GM12878 (cell line): ENCODE measurements at regions not wholly inside any gene's neighbourhood (a gene's known extent, or its start where the extent isn't known, plus 50 kb on each side); places are given as distances from the start of the nearest gene placed in this dataset.

ENCODE experiments used
- NFXL1 ChIP-seq: fragments of 450-650 bp; IDR thresholded peaks from 2 replicates; pipeline ENCODE4 v1.6.1; 2017; ENCODE audit warnings: antibody characterized with exemption, mild to moderate bottlenecking, borderline replicate concordance
- RELA ChIP-seq: fragments of 450-650 bp; IDR thresholded peaks from 2 replicates; pipeline ENCODE4 v1.8.0; 2014; ENCODE audit warnings: borderline replicate concordance; ENCODE audit not compliant: partially characterized antibody
- RFX5 ChIP-seq: IDR thresholded peaks from 2 replicates; pipeline ENCODE4 v1.6.1; 2011; ENCODE audit warnings: low read depth, low read length, improper control_type of control experiment
- SUZ12 ChIP-seq: fragments of 200-600 bp; sonication (generic); IDR thresholded peaks from one replicate; pipeline ENCODE4 v1.6.1; 2018; ENCODE audit warnings: antibody characterized with exemption, mild to moderate bottlenecking; ENCODE audit not compliant: unreplicated experiment
- TAF1 ChIP-seq: IDR thresholded peaks from 2 replicates; pipeline ENCODE4 v1.6.1; 2011; ENCODE audit warnings: mild to moderate bottlenecking, low read depth, low read length, borderline replicate concordance
- ZNF217 ChIP-seq: fragments of 450-650 bp; IDR thresholded peaks from 2 replicates; pipeline ENCODE4 v1.6.1; 2017; ENCODE audit warnings: antibody characterized with exemption, mild to moderate bottlenecking
- TF ChIP-seq, protein P1 (sequence below): IDR thresholded peaks from 2 replicates; pipeline ENCODE4 v1.6.1; 2011; ENCODE audit warnings: low read depth, mild to moderate bottlenecking, low read length, moderate library complexity, borderline replicate concordance; ENCODE audit errors: extremely low read depth
- TF ChIP-seq, protein P2 (sequence below), 3 experiments: IDR thresholded peaks in 2 of 3; conservative IDR thresholded peaks in 1 of 3; 2 replicates each; pipeline ENCODE4 v1.5.1; 2011; ENCODE audit warnings: low read depth in 3 of 3, low read length in 3 of 3, mild to moderate bottlenecking in 3 of 3, control low read depth in 2 of 3, moderate library complexity in 2 of 3, inconsistent platforms in 1 of 3, mixed read lengths in 1 of 3; ENCODE audit not compliant: control insufficient read depth in 2 of 3, insufficient read depth in 1 of 3; ENCODE audit errors: extremely low read depth in 1 of 3

DNA sequence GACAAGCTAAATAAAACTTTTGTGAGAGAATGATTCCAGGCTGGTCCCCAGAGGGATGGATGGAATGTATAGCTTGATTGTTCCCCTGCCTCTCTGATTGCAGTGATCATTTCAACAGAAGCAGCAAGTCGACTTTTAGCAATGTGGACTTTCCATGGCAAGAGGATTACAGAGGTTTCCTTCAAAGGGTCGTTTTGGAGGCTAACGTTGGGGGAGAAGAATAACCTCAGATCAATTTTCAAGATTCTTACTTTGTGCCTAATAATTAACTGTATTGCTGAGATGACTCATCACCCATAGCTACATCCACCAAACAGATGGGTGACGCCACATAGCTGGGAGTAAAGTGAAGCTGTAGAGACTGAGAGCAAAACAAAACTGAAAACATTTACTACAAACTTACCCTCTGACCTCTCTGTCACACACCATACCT is 79.9 kb downstream of the GTPBP8 start:
- TF ChIP-seq, protein P1, sequence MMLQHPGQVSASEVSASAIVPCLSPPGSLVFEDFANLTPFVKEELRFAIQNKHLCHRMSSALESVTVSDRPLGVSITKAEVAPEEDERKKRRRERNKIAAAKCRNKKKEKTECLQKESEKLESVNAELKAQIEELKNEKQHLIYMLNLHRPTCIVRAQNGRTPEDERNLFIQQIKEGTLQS: no peak
- no peak for TF ChIP-seq RFX5
- TF ChIP-seq, protein P2, sequence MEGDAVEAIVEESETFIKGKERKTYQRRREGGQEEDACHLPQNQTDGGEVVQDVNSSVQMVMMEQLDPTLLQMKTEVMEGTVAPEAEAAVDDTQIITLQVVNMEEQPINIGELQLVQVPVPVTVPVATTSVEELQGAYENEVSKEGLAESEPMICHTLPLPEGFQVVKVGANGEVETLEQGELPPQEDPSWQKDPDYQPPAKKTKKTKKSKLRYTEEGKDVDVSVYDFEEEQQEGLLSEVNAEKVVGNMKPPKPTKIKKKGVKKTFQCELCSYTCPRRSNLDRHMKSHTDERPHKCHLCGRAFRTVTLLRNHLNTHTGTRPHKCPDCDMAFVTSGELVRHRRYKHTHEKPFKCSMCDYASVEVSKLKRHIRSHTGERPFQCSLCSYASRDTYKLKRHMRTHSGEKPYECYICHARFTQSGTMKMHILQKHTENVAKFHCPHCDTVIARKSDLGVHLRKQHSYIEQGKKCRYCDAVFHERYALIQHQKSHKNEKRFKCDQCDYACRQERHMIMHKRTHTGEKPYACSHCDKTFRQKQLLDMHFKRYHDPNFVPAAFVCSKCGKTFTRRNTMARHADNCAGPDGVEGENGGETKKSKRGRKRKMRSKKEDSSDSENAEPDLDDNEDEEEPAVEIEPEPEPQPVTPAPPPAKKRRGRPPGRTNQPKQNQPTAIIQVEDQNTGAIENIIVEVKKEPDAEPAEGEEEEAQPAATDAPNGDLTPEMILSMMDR (IDR thresholded peaks at IDR 0.05 in 2 of 3, conservative IDR thresholded peaks at IDR 0.05 in 1 of 3; ENCODE audit: control insufficient read depth in 2 of 3, extremely low read depth in 1 of 3, insufficient read depth in 1 of 3, low read depth in 3 of 3, low read length in 3 of 3): no peak
- TF ChIP-seq TAF1: no peak
- no peak for TF ChIP-seq NFXL1
- no peak for TF ChIP-seq SUZ12
- TF ChIP-seq RELA: no peak
- TF ChIP-seq ZNF217: no peak
